Middle frontal gyrus (tissue), 1 donor: ENCODE measurements at regions not wholly inside any gene's neighbourhood (a gene's known extent, or its start where the extent isn't known, plus 50 kb on each side); places are given as distances from the start of the nearest gene placed in this dataset.
"Not testable (repeated sequence)": the region's sequence is repeated elsewhere in the genome, so short reads cannot be mapped to it uniquely, and the experiment has no call there.

Source experiments
- DNase-seq: peaks from one replicate; pipeline ENCODE4 v3.0.0-alpha.2; 2015; ENCODE audit warnings: low spot score; ENCODE audit errors: extremely low spot score

DNA sequence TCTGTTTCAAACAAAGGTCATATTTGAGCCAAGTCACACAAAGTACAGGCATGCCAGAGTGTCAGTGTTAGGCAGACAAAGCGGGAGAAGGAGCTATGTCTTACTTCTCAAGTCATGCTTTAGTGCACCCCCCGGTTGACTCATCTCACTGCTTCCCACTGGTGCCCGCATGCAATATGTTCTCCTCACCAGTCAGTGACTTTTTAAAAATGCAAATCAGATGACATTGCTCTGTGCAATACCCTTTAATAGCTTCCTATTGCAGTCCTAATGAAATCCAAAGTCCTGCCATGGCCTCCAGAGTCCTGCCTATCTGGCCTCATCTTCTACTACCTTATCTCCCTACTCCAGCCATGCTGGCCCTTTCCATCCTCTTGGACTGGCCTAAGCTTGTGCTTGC lies 429.1 kb downstream of the ACTR3B start:
- DNase-seq: no peak

DNA sequence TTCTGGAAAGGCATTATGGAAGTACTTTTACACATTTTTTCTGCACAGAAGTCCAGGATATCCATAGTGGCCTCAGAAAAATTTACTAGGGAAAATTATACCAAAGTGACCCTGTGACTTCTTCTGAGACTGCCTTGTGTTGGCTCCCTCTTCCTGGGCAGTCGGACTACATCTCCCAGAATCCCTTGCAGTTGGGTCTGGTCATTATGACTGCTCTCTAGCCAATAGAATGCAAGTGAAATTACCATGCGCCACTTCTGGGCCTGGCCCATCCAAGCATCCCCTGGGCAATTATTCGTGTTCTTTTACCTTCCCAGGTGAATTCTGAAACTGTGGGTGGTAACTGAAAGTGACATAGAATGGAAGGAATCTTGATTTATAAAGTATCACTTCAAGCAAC lies 430.9 kb downstream of the ACTR3B start:
- DNase-seq: no peak

- DNase-seq: no peak
These were observed 431.4 kb downstream of the ACTR3B start for GRCh38 chr7:153190986-153191385.

- peak; percentile 11 for DNase-seq
These were observed 433.6 kb downstream of the ACTR3B start for GRCh38 chr7:153193144-153193595.

- no peak for DNase-seq
These were observed 457.5 kb downstream of the ACTR3B start for GRCh38 chr7:153217032-153217431.

- no peak for DNase-seq
These were observed 465.3 kb downstream of the ACTR3B start for GRCh38 chr7:153224890-153225289.

DNA sequence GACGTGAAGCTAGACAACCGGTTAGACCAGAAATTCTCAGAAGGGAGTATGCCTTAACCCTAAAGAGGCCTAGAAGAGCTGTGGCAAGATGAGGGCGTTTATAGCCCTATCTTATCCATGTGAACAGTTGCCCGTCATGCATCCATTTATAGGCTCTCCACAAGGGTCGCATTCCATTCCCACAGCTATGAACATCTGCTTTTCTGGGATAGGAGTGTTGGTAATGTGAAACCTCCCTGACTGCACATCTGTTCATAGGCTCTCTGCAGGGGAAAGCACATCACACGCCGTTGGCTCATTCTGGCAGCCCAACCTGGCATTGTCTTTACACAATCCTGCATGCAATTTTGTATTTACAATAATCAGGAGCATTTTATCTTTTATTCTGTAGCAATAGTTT lies 485.6 kb downstream of the ACTR3B start:
- not testable (repeated sequence) for DNase-seq

DNA sequence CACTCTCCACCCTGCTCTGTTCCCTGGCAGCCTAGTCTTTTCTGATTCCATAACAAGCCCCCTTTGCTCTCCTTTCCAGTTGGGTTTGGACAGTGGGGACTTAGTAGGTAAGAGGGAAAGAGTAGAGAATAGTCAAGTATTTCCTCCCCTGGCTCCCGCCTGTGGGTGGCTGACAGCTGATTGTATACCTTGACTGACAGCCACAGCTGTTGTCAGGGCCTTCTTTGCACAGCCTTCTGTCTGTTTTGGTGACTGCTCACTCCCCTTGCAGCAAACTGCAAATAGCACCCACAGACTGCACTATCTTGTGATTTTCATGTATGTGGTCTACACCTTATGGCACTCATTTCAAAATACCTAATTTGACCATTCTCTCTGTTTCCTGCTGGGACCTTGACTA lies 486.3 kb downstream of the ACTR3B start:
- DNase-seq: no peak

- DNase-seq: no peak
These were observed 488.4 kb downstream of the ACTR3B start for GRCh38 chr7:153247926-153248325.

DNA sequence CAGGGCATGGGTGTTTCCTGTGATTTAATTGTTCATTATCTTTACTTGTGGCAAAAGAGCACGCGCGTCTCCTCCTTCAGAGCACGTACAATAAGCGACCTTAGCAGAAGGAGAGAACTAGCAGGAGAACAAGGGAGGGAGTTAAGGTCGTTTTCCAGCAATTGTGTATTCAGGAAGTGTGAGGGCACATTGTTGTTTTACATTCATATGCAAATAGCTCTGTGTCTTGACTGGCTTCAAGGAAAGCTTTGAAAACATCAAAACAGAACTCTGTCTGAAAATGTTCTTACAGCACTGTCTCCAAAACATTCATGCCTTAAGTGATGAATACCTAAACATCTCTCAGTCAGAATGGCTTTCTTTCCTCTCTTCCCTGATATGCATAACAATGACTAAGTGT lies 499.1 kb downstream of the ACTR3B start:
- DNase-seq: no peak

- DNase-seq: no peak
These were observed 516.8 kb downstream of the ACTR3B start for GRCh38 chr7:153276394-153276793.

GRCh38 chr7:153286763-153287162 lies 527.2 kb downstream of the ACTR3B start:
- no peak for DNase-seq

GRCh38 chr7:153290066-153290465 lies 530.5 kb downstream of the ACTR3B start:
- DNase-seq: no peak

GRCh38 chr7:153297141-153297540 lies 537.6 kb downstream of the ACTR3B start:
- DNase-seq: no peak

DNA sequence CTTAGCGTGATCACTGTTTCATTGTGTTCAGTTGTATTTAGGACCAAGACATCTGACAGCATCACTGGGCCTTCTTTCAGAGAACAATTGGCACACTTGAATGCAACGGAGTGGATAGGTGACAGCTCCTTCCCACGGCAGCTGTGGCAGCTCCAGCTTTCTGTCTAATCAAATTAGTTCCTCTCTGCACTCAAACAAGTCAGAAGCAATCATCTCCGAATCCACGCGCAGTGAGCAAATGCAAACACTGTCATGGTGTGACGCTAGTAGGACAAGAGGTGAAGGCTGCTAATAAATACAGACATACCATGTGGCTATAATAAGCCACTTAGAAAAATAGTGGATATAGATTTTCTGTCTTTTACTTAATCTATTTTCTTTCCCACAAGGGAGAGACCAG lies 542.4 kb downstream of the ACTR3B start:
- DNase-seq: no peak

DNA sequence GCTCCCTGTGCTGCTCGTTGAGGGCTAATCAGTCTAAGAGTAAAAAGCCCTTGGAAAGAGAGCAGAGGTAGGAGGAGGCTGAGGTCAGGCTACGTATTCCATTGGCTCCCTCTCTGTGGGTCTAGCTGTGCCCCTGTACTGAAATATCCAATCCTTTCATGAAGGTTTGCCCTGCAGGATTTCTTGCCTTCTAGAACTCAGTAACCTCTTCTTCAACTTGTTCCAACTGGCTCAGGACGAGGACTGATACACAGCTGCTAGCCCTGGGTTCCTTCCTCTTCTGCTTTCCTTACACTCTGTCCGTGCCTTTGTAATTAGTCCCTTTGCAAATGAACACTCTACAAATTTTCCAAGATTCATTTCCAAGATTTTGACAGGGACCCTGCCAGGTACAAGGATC lies 560.5 kb downstream of the ACTR3B start:
- DNase-seq: no peak

- no peak for DNase-seq
These were observed 561.1 kb downstream of the ACTR3B start for GRCh38 chr7:153320681-153321080.

DNA sequence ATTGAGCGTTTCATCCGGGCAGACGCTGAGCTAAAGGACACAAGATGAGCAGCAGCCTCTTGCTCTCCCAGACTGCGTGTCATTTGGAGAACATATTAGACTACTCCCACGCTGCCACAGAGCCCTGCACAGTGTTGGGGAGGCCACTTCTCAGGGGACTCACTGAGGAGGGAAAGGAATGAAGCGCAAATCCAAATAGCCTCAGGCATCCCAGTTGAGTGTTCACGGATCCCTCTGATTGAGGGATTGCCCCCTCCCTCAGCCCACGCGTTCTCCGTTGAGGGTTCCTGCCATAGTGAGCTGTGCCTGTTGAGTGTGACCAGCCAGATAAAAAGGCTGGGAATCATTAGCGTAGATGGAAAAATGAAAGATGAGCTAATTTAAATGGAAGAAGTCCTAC lies 563.4 kb downstream of the ACTR3B start:
- no peak for DNase-seq

DNA sequence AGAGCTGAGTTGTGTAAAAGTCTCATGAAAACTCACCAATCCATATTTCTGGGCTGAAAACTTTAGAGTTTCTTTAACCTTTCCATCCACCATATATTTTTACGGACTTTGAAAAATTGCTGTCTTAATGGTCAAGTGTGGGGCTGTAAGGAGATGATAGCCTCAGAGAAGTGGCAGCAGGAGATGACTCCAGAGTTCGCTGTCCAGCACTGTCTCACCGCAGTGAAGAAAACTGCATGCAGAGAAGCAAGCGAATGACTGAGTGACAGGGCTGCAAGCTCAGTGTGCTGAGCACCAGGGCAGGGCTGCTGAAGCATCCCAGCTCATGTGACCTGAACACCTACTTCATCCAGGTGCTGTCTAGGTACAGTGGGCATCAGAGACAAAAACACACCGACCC lies 564.5 kb downstream of the ACTR3B start:
- DNase-seq: no peak

GRCh38 chr7:153327683-153328082 lies 568.1 kb downstream of the ACTR3B start:
- DNase-seq: no peak

- no peak for DNase-seq
These were observed 571.9 kb downstream of the ACTR3B start for GRCh38 chr7:153331427-153331826.

DNA sequence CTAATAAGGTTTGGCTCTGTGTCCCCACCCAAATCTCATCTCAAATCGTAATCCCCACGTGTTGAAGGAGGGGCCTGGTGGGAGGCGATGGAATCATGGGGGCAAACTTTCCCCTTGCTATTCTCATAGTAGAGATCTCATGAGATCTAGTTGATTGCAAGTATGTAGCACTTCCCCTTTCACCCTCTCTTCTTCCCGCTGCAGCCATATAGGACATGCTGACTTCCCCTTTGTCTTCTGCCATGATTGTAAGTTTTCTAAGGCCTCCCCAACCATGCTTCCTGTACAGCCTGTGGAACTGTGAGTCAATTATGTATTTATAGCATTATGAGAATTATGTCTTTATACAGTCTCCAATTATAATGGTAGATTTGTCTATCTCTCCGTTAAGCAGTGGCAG lies 594.5 kb downstream of the ACTR3B start:
- no peak for DNase-seq

GRCh38 chr7:153370092-153370491 lies 610.5 kb downstream of the ACTR3B start:
- DNase-seq: no peak

DNA sequence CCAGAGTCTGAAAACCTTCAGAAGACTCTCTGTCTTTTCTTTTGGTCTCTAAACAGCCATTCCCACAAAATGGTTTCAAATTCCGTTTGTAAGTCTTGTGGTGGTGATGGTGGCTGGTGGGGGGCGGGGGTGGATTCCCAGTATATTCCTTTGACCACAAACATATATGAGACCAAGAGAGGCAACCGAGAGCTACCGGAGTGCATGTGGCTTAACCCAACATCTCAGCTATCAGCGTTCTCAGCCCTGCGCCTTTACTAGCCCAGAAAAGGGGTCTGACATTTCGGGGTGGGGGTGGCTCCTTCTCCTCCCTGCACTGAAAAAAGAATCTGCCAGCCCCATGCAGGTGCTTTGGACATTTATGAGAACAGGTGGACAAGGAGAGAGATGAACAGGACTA lies 621.1 kb downstream of the ACTR3B start:
- no peak for DNase-seq
